ENCODE measurements at regions not wholly inside any gene's neighbourhood (a gene's known extent, or its start where the extent isn't known, plus 50 kb on each side); places are given as distances from the start of the nearest gene placed in this dataset.

GRCh38 chr14:26729851-26730250, 132.0 kb upstream of the NOVA1 start:
- peaks cover 4% of the 10 kb centered on the region for H3K9me3 Mint-ChIP-seq
- no peaks in the 10 kb centered on the region for H3K36me3 Mint-ChIP-seq (ENCODE audit: low read depth)
- no peak overlapping the region for H3K27ac Mint-ChIP-seq
- H3K27me3 Mint-ChIP-seq (ENCODE audit: low read depth, poor library complexity) = peaks cover 3% of the 10 kb centered on the region
- H3K4me1 Mint-ChIP-seq = no peaks in the 10 kb centered on the region
- no peak for TF ChIP-seq CTCF (IDR thresholded peaks at IDR 0.05)
- no peak overlapping the region for H3K4me3 Mint-ChIP-seq
- no peak for DNase-seq

- no peaks in the 10 kb centered on the region for H3K36me3 Mint-ChIP-seq (ENCODE audit: low read depth)
- H3K27me3 Mint-ChIP-seq (ENCODE audit: low read depth, poor library complexity) = peaks cover 7% of the 10 kb centered on the region
- no peak overlapping the region for H3K4me3 Mint-ChIP-seq
- no peak overlapping the region for H3K27ac Mint-ChIP-seq
- DNase-seq = peak; percentile 42
- TF ChIP-seq CTCF (IDR thresholded peaks at IDR 0.05) = peak; percentile 53
- peaks cover 4% of the 10 kb centered on the region for H3K9me3 Mint-ChIP-seq
- no peaks in the 10 kb centered on the region for H3K4me1 Mint-ChIP-seq
Observed at GRCh38 chr14:26730929-26731618, 133.2 kb upstream of the NOVA1 start.

GRCh38 chr14:26735811-26736210, 138.0 kb upstream of the NOVA1 start:
- Mint-ChIP-seq H3K4me1 (no peaks in the 10 kb centered on the region), H3K9me3 (no peaks in the 10 kb centered on the region), H3K4me3 (no peak overlapping the region), H3K27ac (no peak overlapping the region), H3K27me3 (ENCODE audit: low read depth, poor library complexity) (peaks cover 3% of the 10 kb centered on the region), H3K36me3 (ENCODE audit: low read depth) (no peaks in the 10 kb centered on the region)
- no peak for DNase-seq
- no peak for TF ChIP-seq CTCF (IDR thresholded peaks at IDR 0.05)

- Mint-ChIP-seq H3K4me1 (no peaks in the 10 kb centered on the region), H3K36me3 (ENCODE audit: low read depth) (no peaks in the 10 kb centered on the region), H3K9me3 (no peaks in the 10 kb centered on the region), H3K4me3 (no peak overlapping the region), H3K27me3 (ENCODE audit: low read depth, poor library complexity) (peaks cover 3% of the 10 kb centered on the region), H3K27ac (no peak overlapping the region)
- TF ChIP-seq CTCF (IDR thresholded peaks at IDR 0.05) = no peak
- no peak for DNase-seq
Observed at GRCh38 chr14:26738571-26738970, 140.7 kb upstream of the NOVA1 start.

GRCh38 chr14:26741711-26742212, 143.9 kb upstream of the NOVA1 start:
- no peak for TF ChIP-seq CTCF (IDR thresholded peaks at IDR 0.05)
- H3K27ac Mint-ChIP-seq = no peak overlapping the region
- H3K4me3 Mint-ChIP-seq = no peak overlapping the region
- no peaks in the 10 kb centered on the region for H3K4me1 Mint-ChIP-seq
- no peaks in the 10 kb centered on the region for H3K9me3 Mint-ChIP-seq
- no peaks in the 10 kb centered on the region for H3K27me3 Mint-ChIP-seq (ENCODE audit: low read depth, poor library complexity)
- no peaks in the 10 kb centered on the region for H3K36me3 Mint-ChIP-seq (ENCODE audit: low read depth)
- DNase-seq = no peak

GRCh38 chr14:26743284-26743683, 145.5 kb upstream of the NOVA1 start:
- no peaks in the 10 kb centered on the region for H3K36me3 Mint-ChIP-seq (ENCODE audit: low read depth)
- no peak for DNase-seq
- no peaks in the 10 kb centered on the region for H3K27me3 Mint-ChIP-seq (ENCODE audit: low read depth, poor library complexity)
- H3K27ac Mint-ChIP-seq = no peak overlapping the region
- H3K4me3 Mint-ChIP-seq = no peak overlapping the region
- no peak for TF ChIP-seq CTCF (IDR thresholded peaks at IDR 0.05)
- H3K4me1 Mint-ChIP-seq = no peaks in the 10 kb centered on the region
- no peaks in the 10 kb centered on the region for H3K9me3 Mint-ChIP-seq

Data from nephron progenitor cell (in vitro differentiated cells).